ENCODE measurements at regions not wholly inside any gene's neighbourhood (a gene's known extent, or its start where the extent isn't known, plus 50 kb on each side); places are given as distances from the start of the nearest gene placed in this dataset.

DNA sequence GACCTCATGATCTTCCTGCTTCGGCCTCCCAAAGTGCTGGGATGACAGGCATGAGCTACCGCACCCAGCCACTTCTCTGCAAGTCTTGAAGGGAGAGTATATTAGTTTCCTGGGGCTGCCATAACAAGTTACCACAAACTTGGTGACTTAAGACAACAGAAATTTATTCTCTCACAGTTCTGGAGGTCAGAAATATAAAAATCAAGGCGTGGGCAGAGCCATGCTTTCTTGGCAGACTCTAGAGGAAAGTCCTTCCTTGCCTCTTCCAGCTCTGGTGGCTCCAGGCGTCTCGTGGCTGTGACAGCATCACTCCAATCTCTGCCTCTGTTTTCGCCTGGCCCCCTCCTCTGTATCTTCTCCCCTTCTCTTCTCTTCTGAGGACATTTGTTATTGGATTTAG lies 110.2 kb upstream of the NAV2 start:
- TF ChIP-seq, protein P1, sequence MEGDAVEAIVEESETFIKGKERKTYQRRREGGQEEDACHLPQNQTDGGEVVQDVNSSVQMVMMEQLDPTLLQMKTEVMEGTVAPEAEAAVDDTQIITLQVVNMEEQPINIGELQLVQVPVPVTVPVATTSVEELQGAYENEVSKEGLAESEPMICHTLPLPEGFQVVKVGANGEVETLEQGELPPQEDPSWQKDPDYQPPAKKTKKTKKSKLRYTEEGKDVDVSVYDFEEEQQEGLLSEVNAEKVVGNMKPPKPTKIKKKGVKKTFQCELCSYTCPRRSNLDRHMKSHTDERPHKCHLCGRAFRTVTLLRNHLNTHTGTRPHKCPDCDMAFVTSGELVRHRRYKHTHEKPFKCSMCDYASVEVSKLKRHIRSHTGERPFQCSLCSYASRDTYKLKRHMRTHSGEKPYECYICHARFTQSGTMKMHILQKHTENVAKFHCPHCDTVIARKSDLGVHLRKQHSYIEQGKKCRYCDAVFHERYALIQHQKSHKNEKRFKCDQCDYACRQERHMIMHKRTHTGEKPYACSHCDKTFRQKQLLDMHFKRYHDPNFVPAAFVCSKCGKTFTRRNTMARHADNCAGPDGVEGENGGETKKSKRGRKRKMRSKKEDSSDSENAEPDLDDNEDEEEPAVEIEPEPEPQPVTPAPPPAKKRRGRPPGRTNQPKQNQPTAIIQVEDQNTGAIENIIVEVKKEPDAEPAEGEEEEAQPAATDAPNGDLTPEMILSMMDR (IDR thresholded peaks at IDR 0.05): no peak
- no peak for TF ChIP-seq POLR2AphosphoS5 (IDR thresholded peaks at IDR 0.05; ENCODE audit: low read depth, low read length)
